GM23338 (cell line): ENCODE measurements at regions not wholly inside any gene's neighbourhood (a gene's known extent, or its start where the extent isn't known, plus 50 kb on each side); places are given as distances from the start of the nearest gene placed in this dataset.
"Not testable (repeated sequence)": the region's sequence is repeated elsewhere in the genome, so short reads cannot be mapped to it uniquely, and the experiment has no call there.

Experiments
- CREB1 ChIP-seq: fragments of 250-450 bp; sonication (Bioruptor Pico); IDR thresholded peaks from 2 replicates; pipeline ENCODE4 v1.5.0; 2020; ENCODE audit warnings: low read depth, mild to moderate bottlenecking, moderate library complexity
- EZH2 ChIP-seq: fragments of 200-600 bp; sonication (generic); IDR thresholded peaks from one replicate; pipeline ENCODE4 v1.8.0; 2017; ENCODE audit warnings: antibody characterized with exemption, mild to moderate bottlenecking, low read depth; ENCODE audit not compliant: unreplicated experiment
- EZH2phosphoT487 ChIP-seq: fragments of 200-600 bp; sonication (generic); IDR thresholded peaks from one replicate; pipeline ENCODE4 v1.8.1; 2018; ENCODE audit warnings: antibody characterized with exemption; ENCODE audit not compliant: unreplicated experiment
- JUNB ChIP-seq: IDR thresholded peaks from one replicate; pipeline ENCODE4 v1.6.1; 2016; ENCODE audit warnings: antibody characterized with exemption; ENCODE audit not compliant: unreplicated experiment
- NANOG ChIP-seq: IDR thresholded peaks from 2 replicates; pipeline ENCODE4 v1.6.1; 2016; ENCODE audit warnings: antibody characterized with exemption, borderline replicate concordance
- POLR2AphosphoS5 ChIP-seq: IDR thresholded peaks from 2 replicates; pipeline ENCODE4 v1.6.1; 2016; ENCODE audit warnings: antibody characterized with exemption, low read depth
- ZNF114 ChIP-seq: fragments of 250-450 bp; sonication (Bioruptor Pico); IDR thresholded peaks from 2 replicates; pipeline ENCODE4 v1.5.0; 2020; ENCODE audit warnings: mild to moderate bottlenecking, moderate library complexity
- TF ChIP-seq, protein P1 (sequence below), 2 experiments: fragments of 200-600 bp in 1 of 2; sonication (generic) in 1 of 2; conservative IDR thresholded peaks; 2 replicates each; pipeline versions ENCODE4 v1.5.1 to v1.6.1; 2016 to 2017; ENCODE audit warnings: antibody characterized with exemption in 2 of 2, low read depth in 2 of 2, mild to moderate bottlenecking in 2 of 2, moderate library complexity in 1 of 2
- TF ChIP-seq, protein P2 (sequence below): IDR thresholded peaks from one replicate; pipeline ENCODE4 v1.6.1; 2018; ENCODE audit warnings: antibody characterized with exemption; ENCODE audit not compliant: unreplicated experiment
- TF ChIP-seq, protein P3 (sequence below): fragments of 250-450 bp; sonication (Bioruptor Pico); IDR thresholded peaks from 2 replicates; pipeline ENCODE4 v1.5.0; 2020; ENCODE audit warnings: mild to moderate bottlenecking, moderate library complexity
- TF ChIP-seq, protein P4 (sequence below): IDR thresholded peaks from 2 replicates; pipeline ENCODE4 v1.6.1; 2016; ENCODE audit warnings: antibody characterized with exemption

DNA sequence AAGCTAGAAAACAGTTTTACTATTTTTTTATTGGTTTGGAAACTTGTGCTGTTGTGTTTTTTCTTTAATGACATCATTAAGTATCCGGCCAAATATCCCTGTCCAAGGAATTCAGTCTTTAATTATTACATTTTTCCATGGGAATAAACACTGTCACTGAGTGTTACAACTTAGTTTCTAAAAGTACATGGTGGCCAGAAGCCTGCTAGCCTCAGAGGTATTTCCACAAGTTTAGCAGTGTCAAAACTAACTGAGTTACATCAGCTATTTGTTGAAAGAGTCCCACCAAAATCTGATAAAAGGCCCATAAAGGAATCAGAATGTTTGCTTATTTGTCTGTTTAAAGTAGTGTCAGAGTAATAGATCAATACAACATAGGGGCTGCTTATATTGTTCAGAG lies 331.6 kb downstream of the GOLGA6L6 start:
- not testable (repeated sequence) for TF ChIP-seq CREB1 (CRISPR knock-in tag); ZNF114; JUNB; EZH2phosphoT487; POLR2AphosphoS5; EZH2; NANOG
- TF ChIP-seq, protein P1, sequence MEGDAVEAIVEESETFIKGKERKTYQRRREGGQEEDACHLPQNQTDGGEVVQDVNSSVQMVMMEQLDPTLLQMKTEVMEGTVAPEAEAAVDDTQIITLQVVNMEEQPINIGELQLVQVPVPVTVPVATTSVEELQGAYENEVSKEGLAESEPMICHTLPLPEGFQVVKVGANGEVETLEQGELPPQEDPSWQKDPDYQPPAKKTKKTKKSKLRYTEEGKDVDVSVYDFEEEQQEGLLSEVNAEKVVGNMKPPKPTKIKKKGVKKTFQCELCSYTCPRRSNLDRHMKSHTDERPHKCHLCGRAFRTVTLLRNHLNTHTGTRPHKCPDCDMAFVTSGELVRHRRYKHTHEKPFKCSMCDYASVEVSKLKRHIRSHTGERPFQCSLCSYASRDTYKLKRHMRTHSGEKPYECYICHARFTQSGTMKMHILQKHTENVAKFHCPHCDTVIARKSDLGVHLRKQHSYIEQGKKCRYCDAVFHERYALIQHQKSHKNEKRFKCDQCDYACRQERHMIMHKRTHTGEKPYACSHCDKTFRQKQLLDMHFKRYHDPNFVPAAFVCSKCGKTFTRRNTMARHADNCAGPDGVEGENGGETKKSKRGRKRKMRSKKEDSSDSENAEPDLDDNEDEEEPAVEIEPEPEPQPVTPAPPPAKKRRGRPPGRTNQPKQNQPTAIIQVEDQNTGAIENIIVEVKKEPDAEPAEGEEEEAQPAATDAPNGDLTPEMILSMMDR (conservative IDR thresholded peaks at IDR 0.05; ENCODE audit: low read depth in 2 of 2), result not testable (repeated sequence)
- TF ChIP-seq, protein P2, sequence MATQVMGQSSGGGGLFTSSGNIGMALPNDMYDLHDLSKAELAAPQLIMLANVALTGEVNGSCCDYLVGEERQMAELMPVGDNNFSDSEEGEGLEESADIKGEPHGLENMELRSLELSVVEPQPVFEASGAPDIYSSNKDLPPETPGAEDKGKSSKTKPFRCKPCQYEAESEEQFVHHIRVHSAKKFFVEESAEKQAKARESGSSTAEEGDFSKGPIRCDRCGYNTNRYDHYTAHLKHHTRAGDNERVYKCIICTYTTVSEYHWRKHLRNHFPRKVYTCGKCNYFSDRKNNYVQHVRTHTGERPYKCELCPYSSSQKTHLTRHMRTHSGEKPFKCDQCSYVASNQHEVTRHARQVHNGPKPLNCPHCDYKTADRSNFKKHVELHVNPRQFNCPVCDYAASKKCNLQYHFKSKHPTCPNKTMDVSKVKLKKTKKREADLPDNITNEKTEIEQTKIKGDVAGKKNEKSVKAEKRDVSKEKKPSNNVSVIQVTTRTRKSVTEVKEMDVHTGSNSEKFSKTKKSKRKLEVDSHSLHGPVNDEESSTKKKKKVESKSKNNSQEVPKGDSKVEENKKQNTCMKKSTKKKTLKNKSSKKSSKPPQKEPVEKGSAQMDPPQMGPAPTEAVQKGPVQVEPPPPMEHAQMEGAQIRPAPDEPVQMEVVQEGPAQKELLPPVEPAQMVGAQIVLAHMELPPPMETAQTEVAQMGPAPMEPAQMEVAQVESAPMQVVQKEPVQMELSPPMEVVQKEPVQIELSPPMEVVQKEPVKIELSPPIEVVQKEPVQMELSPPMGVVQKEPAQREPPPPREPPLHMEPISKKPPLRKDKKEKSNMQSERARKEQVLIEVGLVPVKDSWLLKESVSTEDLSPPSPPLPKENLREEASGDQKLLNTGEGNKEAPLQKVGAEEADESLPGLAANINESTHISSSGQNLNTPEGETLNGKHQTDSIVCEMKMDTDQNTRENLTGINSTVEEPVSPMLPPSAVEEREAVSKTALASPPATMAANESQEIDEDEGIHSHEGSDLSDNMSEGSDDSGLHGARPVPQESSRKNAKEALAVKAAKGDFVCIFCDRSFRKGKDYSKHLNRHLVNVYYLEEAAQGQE, result not testable (repeated sequence)
- TF ChIP-seq, protein P3, sequence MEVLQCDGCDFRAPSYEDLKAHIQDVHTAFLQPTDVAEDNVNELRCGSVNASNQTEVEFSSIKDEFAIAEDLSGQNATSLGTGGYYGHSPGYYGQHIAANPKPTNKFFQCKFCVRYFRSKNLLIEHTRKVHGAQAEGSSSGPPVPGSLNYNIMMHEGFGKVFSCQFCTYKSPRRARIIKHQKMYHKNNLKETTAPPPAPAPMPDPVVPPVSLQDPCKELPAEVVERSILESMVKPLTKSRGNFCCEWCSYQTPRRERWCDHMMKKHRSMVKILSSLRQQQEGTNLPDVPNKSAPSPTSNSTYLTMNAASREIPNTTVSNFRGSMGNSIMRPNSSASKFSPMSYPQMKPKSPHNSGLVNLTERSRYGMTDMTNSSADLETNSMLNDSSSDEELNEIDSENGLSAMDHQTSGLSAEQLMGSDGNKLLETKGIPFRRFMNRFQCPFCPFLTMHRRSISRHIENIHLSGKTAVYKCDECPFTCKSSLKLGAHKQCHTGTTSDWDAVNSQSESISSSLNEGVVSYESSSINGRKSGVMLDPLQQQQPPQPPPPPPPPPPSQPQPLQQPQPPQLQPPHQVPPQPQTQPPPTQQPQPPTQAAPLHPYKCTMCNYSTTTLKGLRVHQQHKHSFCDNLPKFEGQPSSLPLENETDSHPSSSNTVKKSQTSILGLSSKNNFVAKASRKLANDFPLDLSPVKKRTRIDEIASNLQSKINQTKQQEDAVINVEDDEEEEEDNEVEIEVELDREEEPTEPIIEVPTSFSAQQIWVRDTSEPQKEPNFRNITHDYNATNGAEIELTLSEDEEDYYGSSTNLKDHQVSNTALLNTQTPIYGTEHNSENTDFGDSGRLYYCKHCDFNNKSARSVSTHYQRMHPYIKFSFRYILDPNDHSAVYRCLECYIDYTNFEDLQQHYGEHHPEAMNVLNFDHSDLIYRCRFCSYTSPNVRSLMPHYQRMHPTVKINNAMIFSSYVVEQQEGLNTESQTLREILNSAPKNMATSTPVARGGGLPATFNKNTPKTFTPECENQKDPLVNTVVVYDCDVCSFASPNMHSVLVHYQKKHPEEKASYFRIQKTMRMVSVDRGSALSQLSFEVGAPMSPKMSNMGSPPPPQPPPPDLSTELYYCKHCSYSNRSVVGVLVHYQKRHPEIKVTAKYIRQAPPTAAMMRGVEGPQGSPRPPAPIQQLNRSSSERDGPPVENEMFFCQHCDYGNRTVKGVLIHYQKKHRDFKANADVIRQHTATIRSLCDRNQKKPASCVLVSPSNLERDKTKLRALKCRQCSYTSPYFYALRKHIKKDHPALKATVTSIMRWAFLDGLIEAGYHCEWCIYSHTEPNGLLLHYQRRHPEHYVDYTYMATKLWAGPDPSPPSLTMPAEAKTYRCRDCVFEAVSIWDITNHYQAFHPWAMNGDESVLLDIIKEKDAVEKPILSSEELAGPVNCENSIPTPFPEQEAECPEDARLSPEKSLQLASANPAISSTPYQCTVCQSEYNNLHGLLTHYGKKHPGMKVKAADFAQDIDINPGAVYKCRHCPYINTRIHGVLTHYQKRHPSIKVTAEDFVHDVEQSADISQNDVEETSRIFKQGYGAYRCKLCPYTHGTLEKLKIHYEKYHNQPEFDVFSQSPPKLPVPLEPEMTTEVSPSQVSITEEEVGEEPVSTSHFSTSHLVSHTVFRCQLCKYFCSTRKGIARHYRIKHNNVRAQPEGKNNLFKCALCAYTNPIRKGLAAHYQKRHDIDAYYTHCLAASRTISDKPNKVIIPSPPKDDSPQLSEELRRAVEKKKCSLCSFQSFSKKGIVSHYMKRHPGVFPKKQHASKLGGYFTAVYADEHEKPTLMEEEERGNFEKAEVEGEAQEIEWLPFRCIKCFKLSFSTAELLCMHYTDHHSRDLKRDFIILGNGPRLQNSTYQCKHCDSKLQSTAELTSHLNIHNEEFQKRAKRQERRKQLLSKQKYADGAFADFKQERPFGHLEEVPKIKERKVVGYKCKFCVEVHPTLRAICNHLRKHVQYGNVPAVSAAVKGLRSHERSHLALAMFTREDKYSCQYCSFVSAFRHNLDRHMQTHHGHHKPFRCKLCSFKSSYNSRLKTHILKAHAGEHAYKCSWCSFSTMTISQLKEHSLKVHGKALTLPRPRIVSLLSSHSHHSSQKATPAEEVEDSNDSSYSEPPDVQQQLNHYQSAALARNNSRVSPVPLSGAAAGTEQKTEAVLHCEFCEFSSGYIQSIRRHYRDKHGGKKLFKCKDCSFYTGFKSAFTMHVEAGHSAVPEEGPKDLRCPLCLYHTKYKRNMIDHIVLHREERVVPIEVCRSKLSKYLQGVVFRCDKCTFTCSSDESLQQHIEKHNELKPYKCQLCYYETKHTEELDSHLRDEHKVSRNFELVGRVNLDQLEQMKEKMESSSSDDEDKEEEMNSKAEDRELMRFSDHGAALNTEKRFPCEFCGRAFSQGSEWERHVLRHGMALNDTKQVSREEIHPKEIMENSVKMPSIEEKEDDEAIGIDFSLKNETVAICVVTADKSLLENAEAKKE, result not testable (repeated sequence)
- TF ChIP-seq, protein P4, sequence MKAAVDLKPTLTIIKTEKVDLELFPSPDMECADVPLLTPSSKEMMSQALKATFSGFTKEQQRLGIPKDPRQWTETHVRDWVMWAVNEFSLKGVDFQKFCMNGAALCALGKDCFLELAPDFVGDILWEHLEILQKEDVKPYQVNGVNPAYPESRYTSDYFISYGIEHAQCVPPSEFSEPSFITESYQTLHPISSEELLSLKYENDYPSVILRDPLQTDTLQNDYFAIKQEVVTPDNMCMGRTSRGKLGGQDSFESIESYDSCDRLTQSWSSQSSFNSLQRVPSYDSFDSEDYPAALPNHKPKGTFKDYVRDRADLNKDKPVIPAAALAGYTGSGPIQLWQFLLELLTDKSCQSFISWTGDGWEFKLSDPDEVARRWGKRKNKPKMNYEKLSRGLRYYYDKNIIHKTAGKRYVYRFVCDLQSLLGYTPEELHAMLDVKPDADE, result not testable (repeated sequence)
